NCI-H446 (cell line): ENCODE measurements at regions not wholly inside any gene's neighbourhood (a gene's known extent, or its start where the extent isn't known, plus 50 kb on each side); places are given as distances from the start of the nearest gene placed in this dataset.
"Not testable (repeated sequence)": the region's sequence is repeated elsewhere in the genome, so short reads cannot be mapped to it uniquely, and the experiment has no call there.

ENCODE experiments used
- DNase-seq, 2 experiments: peaks; one replicate each; lab custom pipeline; 2025; lab: John Stamatoyannopoulos, UW

DNA sequence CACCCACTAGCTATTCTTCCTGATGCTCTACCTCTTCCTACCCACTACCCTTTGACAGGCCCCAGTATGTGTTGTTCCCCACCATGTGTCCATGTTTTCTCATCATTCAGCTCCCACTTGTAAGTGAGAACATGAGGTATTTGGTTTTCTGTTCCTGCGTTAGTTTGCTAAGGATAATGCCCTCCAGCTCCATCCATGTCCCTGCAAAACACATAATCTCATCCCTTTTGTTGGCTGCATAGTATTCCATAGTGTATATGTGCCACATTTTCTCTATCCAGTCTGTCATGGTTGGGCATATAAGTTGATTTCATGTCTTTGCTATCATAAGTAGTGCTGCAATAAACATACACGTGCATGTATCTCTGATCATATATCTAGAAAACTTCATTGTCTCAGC lies 218.3 kb upstream of the STXBP5 start:
- no peak for DNase-seq

DNA sequence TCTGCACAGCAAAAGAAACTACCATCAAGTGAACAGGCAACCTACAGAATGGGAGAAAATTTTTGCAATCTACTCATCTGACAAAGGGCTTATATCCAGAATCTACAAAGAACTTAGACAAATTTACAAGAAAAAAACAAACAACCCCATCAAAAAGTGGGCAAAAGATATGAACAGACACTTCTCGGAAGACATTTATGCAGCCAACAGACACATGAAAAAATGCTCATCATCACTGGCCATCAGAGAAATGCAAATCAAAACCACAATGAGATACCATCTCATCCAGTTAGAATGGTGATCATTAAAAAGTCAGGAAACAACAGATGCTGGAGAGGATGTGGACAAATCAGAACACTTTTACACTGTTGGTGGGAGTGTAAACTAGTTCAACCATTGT lies 216.3 kb upstream of the STXBP5 start:
- not testable (repeated sequence) for DNase-seq

GRCh38 chr6:146989860-146990259 lies 214.4 kb upstream of the STXBP5 start:
- no peak for DNase-seq

DNA sequence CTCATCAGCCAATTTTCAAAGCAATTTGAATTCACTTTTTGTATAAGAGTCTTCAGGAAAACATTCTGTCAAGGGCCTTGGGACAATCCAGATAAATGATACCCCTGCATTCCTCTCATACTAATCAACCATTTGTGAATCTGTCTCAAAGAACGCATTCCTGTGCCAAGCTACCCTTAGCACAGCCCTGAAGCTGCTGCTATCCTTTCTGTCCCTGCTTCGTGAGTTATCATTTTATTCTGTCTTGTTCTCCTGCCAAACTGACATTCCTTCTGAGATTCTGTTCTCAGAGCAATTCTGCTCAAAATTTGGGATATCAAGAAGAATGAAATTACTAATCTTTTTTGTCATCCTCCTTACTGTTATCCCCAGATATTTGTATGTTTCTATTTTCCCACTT lies 213.9 kb upstream of the STXBP5 start:
- peak in 1 of 2 experiments; percentile 39 for DNase-seq

DNA sequence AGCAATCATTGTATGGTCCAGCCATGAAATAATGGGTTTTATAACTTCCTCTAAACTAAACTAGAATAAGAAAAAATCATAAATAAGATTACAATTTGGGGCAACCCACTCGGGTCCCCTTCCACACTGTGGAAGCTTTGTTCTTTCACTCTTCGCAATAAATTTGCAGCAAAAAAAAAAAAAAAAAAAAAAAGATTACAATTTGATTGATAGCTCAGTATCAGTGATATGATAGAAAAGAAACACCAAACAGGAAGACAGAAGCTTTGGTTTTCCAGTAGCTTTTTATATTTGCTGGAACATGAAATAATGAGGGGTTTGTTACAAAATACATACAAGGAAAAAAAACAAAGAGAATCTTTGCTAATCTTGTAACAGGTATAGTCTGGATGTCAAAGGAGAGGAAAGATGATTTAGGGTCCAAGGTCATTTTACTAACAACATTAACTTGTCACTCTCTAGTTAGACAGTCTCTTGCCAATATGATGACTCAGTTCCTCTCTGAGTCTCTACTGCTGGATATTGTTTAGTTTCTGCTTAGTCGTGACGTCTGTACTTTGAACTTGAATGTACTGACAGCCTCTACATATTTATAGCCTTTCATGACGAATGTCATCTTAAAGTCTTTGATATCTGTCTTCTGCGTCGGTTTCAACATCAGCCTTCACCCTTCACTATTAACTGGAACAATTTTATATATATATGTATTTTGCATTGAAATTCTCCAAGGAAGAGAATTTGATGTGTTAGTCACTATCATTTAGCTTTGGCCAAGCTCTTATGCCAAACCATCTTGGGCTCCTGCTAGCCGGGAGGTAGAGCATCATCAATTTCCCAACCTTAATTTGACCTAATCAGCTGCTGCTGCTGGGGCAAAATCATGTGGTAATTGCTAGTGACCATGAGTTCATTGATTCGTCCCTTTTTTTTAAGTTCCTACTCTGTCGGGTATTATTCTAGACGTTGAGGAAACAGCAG lies 213.1 kb upstream of the STXBP5 start:
- no peak for DNase-seq

- DNase-seq: no peak
Observed at GRCh38 chr6:146997062-146997461, 207.2 kb upstream of the STXBP5 start.

DNA sequence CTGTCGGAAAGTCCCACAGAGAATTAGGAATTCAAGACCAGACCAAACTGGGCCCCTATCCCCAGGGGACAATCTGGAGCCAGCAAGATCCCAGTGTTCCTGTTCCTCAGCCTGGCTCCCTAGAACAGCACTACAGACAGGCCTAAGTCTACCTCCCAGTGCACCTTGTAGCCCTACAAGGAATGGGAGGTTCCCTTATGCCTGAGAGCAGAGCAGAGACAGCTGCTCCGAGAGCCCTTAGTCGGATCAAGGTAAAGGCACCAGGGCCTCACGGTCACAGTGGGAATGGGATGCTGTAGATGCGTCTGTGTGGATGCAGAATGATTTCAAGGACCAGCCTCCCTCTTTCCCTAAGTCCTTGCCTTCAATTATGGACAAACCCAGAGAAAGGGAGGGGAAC lies 204.5 kb upstream of the STXBP5 start:
- DNase-seq: no peak

- no peak for DNase-seq
Observed at GRCh38 chr6:147000545-147001488, 203.4 kb upstream of the STXBP5 start.

DNA sequence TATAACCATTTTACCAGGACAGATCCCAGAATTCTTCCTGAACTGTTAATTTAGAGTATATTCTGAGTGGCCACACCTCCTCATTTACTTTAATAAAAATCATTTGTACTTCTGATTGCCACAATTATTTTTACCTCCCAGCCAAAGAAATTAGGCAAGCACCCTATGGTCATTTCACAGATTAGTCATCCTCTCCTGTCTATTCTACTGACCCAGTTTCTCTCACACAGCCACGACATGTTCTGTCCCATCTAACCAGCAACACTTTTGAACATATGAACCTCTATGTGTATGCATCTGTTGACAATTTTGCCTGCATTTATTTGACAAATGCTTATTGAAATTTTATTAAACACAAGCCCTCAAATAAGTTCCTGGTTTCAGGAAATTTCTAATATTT lies 202.6 kb upstream of the STXBP5 start:
- DNase-seq: no peak

DNA sequence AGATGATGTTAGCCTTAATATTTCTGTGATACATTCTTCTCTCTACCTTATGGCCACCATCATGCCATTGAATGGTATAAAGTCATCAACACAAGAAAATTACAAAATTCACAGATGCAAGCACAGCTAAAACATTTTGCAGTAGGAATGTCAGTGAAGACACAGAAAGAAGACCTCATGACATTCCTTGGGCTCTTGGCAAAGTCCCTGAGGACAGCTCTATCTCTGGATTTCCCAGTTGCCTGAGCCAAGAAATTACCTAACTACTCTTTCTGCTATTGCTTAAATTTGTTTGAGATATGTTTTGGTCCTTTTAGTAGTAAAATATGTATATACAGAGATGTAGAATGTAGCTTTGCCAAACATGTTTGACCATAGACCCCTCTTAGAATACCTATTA lies 201.0 kb upstream of the STXBP5 start:
- DNase-seq: no peak

DNA sequence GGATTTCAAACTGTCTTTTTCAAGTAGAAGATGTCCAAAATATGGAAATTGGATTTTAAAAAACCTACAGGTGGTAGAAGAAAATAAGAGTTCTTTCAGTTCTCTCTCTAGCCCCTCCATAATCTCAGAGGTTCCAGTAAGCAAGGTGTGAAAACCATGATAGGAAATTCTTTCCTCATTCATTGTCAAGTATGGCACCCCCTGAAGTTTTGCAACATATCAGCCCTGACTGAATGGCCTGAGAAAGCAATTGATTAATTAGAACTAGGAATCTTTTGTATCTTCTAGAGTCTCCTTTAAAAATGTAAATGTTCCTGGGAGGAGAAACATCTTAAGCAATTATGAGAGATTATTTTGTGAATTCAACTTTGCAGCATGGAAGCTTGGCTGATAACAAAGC lies 198.7 kb upstream of the STXBP5 start:
- DNase-seq: no peak

- DNase-seq: no peak
Observed at GRCh38 chr6:147007441-147007840, 196.8 kb upstream of the STXBP5 start.

DNA sequence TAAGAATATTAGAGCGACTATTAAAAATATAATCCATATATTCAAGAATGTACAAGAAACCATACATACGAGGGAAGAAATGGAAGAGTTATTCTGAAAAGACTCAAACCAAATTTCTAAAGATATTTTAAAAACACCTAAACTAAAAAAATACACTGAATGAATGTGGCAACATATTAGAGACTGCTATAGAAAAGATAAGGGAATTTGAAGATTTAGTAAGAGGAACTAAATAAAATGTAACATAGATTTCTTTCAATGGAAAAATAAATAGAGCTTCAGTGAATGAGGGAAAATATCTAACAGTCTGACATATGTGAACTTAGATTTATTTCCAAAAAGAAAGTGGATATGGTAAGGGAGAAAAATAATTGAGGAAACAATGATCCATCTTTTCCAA lies 194.9 kb upstream of the STXBP5 start:
- no peak for DNase-seq

- no peak for DNase-seq
Observed at GRCh38 chr6:147015674-147016073, 188.5 kb upstream of the STXBP5 start.

- no peak for DNase-seq
Observed at GRCh38 chr6:147016440-147016839, 187.8 kb upstream of the STXBP5 start.

GRCh38 chr6:147017153-147017552 lies 187.1 kb upstream of the STXBP5 start:
- DNase-seq: no peak

DNA sequence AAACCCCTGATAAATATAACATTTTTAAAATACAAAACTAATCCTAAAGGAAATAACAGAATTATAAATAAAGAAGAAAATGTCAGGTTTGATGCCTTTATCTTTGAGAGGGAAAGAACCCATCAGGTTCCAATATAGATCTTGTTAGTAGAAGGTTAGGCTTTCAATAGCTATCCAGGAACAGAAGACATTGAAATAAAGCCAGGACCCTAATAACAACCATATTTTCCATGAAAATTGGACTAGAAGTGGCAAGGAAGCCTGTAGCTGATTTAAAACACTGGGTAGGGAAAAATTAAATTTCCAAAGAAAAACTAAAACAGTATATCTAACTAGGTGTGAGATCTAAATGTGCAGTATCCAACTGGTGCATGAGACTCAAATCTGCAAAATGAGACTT lies 185.2 kb upstream of the STXBP5 start:
- no peak for DNase-seq

GRCh38 chr6:147022041-147022440 lies 182.2 kb upstream of the STXBP5 start:
- DNase-seq: no peak

DNA sequence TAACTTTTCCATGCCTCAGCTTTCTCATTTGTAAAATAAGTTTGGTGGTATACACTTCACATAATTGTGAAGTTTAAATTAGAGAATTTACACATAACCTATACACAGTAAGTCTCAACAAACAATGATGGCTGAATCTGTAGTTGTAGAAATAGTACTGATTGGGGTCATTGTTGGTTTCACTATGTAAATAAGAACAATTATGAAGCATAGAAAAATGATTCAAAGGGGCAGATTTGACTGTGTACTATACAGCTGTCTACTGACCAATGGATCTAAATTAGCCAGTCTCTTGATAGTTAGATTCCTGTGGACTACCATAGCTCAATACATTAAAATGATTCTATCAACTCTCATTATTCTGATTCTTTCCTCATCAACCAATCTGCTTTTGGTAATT lies 181.1 kb upstream of the STXBP5 start:
- no peak for DNase-seq

GRCh38 chr6:147023581-147023980 lies 180.6 kb upstream of the STXBP5 start:
- DNase-seq: peak in 1 of 2 experiments; percentile 6

DNA sequence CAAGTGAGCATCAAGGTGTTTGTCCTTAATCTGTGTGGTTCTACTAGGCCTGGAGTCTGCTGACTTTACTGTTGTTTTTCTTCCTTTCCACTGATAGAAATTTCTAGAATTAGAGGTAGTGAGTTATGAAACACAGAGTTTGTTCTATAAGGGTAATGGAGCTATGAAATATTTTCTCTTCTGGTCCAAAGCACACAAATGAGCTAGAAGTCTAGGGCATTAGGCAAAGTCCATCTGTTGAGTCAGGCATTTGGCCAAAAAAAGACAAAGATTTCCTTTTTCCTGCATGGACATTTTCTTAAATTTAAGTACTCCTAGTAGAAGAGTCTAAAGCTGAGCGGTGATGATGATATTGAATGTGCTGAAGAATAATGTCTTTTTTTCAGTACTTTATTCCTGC lies 174.3 kb upstream of the STXBP5 start:
- peak; percentile 77 to 82 for DNase-seq

GRCh38 chr6:147033267-147033666 lies 170.9 kb upstream of the STXBP5 start:
- no peak for DNase-seq

GRCh38 chr6:147035886-147036285 lies 168.3 kb upstream of the STXBP5 start:
- DNase-seq: no peak
